Thyroid gland (tissue), 4 donors: ENCODE measurements at regions not wholly inside any gene's neighbourhood (a gene's known extent, or its start where the extent isn't known, plus 50 kb on each side); places are given as distances from the start of the nearest gene placed in this dataset.

Source experiments
- POLR2A ChIP-seq, 2 donors: fragments of 450-650 bp; IDR thresholded peaks; one replicate each; pipeline ENCODE4 v1.6.1; 2017; ENCODE audit warnings: antibody characterized with exemption in 2 of 2, mild to moderate bottlenecking in 2 of 2, moderate library complexity in 1 of 2
- TF ChIP-seq, protein P1 (sequence below), 6 experiments: fragments of 200-600 bp in 3 of 6; fragments of 450-650 bp in 3 of 6; sonication (generic) in 3 of 6; IDR thresholded peaks; one replicate each; pipeline ENCODE4 v1.5.1; 2016 to 2019; ENCODE audit warnings: antibody characterized with exemption in 6 of 6, mild to moderate bottlenecking in 2 of 6, inconsistent platforms in 1 of 6, moderate library complexity in 1 of 6

DNA sequence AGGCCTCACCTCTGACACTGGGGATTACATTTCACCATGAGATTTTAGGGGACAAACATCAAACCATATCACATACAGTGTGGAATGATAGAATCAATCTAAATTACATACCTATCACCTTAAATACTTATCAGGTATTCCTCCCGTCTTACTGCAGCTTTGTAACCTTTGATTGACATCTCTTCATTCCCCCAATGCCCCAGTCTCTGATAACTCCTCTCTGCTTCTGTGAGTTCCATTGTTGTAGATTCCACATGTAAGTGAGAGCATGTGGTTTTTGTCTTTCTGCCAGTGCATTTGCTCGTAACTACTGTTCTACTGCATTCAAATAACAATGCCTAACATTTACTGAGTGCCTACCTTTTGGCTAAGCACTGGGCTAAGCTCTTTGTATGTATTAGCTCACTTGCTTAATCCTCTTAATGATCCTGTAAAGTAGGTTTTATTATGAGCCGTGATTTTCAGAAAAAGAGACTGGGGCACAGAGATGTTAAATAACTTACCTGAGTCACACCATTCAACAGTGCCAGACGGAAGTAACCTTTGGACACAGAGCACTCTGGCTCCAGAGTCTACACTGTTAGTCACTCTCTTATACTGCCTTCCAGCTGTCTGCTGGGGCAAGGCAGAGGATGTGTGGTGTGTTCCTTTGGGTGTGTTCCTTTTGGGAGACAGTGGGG, 63.7 kb upstream of the ESX1 start:
- TF ChIP-seq, protein P1, sequence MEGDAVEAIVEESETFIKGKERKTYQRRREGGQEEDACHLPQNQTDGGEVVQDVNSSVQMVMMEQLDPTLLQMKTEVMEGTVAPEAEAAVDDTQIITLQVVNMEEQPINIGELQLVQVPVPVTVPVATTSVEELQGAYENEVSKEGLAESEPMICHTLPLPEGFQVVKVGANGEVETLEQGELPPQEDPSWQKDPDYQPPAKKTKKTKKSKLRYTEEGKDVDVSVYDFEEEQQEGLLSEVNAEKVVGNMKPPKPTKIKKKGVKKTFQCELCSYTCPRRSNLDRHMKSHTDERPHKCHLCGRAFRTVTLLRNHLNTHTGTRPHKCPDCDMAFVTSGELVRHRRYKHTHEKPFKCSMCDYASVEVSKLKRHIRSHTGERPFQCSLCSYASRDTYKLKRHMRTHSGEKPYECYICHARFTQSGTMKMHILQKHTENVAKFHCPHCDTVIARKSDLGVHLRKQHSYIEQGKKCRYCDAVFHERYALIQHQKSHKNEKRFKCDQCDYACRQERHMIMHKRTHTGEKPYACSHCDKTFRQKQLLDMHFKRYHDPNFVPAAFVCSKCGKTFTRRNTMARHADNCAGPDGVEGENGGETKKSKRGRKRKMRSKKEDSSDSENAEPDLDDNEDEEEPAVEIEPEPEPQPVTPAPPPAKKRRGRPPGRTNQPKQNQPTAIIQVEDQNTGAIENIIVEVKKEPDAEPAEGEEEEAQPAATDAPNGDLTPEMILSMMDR (IDR thresholded peaks at IDR 0.05) = no peak
- no peak for TF ChIP-seq POLR2A (IDR thresholded peaks at IDR 0.05)
